ENCODE measurements at regions not wholly inside any gene's neighbourhood (a gene's known extent, or its start where the extent isn't known, plus 50 kb on each side); places are given as distances from the start of the nearest gene placed in this dataset.

DNA sequence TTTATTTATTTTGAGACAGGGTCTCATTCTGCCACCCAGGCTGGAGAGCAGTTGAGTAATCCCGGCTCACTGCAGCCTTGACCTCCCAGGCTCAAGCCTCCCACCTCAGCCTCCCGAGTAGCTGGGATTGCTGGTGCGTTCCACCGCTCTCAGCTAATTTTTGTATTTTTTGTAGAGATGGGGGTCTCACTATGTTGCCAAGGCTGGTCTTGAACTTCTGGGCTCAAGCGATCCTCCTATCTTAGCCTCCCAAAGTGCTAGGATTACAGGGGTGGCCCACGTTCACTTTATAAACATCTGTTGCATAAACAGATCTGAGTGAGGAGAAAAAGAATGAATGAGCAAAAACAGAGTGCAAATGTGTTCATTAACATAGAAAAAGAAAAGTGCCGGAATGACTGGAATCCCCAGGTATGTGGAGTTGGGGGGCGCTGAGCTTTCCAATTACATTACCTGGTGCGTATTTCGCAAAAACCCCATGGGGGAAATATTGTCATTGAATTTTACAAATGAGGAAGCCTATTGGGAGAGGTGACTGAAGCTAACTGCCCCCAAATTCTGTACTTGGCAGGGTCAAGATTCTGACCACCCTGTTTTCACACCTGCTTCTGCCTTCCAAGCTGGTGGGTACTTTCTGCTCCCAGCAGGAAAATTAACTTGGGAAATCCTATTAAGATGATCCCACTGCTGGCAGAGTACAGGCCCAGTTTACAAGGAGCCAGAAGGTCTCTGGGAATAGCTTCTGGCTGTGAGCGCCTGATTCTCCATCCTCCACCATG lies 207.7 kb upstream of the JARID2 start:
- TF ChIP-seq, protein P1, sequence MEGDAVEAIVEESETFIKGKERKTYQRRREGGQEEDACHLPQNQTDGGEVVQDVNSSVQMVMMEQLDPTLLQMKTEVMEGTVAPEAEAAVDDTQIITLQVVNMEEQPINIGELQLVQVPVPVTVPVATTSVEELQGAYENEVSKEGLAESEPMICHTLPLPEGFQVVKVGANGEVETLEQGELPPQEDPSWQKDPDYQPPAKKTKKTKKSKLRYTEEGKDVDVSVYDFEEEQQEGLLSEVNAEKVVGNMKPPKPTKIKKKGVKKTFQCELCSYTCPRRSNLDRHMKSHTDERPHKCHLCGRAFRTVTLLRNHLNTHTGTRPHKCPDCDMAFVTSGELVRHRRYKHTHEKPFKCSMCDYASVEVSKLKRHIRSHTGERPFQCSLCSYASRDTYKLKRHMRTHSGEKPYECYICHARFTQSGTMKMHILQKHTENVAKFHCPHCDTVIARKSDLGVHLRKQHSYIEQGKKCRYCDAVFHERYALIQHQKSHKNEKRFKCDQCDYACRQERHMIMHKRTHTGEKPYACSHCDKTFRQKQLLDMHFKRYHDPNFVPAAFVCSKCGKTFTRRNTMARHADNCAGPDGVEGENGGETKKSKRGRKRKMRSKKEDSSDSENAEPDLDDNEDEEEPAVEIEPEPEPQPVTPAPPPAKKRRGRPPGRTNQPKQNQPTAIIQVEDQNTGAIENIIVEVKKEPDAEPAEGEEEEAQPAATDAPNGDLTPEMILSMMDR (IDR thresholded peaks at IDR 0.05): no peak
- TF ChIP-seq EP300 (IDR thresholded peaks at IDR 0.05): no peak
- no peak for TF ChIP-seq POLR2A (IDR thresholded peaks at IDR 0.05)
- no peak for TF ChIP-seq POLR2AphosphoS5 (IDR thresholded peaks at IDR 0.05)

All from upper lobe of left lung (tissue), 4 donors.